ENCODE measurements at regions not wholly inside any gene's neighbourhood (a gene's known extent, or its start where the extent isn't known, plus 50 kb on each side); places are given as distances from the start of the nearest gene placed in this dataset.

DNA sequence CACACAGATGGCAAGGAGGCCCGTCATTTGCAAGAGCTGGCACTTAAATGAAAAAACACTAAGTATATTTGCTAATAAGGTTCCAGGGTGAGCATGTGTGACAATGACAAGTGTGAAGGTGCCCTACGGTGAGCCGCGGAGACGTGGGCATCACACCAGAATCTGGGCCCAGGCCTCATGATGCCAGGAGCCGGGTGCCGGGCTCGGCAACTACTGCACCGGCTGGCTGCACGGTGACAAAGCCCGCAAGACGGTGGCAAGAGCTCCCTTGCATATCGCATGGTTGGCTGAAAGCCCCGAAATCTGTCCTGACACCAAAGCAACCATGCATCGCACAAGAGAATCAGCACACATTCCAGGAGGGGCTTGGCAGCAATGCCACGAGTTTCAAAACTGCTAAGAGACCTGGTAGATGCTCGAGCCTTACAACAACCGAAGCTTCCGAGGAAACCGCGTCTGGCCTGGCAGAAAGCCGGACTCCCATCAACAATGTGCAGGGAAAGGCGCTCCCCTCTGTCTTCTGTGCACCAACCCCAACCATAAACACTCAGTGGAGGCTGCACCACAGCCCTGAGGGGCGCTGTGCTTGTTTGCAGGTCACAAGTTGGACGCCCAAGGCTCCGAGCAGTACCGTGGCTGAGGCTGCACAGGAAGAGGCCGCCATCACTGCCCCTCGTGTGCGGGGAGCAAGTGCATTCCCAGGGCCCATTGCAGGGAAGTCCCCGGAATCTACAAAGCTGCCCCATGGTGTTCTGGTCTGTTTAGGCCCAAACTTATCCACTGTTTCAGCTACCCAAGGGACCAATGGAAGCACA is 339.7 kb downstream of the CTTN start:
- TF ChIP-seq CBX5 (IDR thresholded peaks at IDR 0.05; ENCODE audit: borderline replicate concordance, low read depth) = no peak
- no peak for TF ChIP-seq POLR2A (conservative IDR thresholded peaks at IDR 0.05)
- TF ChIP-seq ZNF584 (CRISPR knock-in tag; IDR thresholded peaks at IDR 0.05; ENCODE audit: low read depth) = no peak
- TF ChIP-seq, protein P1, sequence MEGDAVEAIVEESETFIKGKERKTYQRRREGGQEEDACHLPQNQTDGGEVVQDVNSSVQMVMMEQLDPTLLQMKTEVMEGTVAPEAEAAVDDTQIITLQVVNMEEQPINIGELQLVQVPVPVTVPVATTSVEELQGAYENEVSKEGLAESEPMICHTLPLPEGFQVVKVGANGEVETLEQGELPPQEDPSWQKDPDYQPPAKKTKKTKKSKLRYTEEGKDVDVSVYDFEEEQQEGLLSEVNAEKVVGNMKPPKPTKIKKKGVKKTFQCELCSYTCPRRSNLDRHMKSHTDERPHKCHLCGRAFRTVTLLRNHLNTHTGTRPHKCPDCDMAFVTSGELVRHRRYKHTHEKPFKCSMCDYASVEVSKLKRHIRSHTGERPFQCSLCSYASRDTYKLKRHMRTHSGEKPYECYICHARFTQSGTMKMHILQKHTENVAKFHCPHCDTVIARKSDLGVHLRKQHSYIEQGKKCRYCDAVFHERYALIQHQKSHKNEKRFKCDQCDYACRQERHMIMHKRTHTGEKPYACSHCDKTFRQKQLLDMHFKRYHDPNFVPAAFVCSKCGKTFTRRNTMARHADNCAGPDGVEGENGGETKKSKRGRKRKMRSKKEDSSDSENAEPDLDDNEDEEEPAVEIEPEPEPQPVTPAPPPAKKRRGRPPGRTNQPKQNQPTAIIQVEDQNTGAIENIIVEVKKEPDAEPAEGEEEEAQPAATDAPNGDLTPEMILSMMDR (IDR thresholded peaks at IDR 0.05 in 2 of 3, conservative IDR thresholded peaks at IDR 0.05 in 1 of 3; ENCODE audit: insufficient read depth in 2 of 3, low read depth in 1 of 3, low read length in 3 of 3) = no peak
- TF ChIP-seq TCF7L2 (IDR thresholded peaks at IDR 0.05; ENCODE audit: low read depth, low read length) = no peak
- TF ChIP-seq FOXJ2 (tag; IDR thresholded peaks at IDR 0.05) = no peak
- no peak for TF ChIP-seq ZNF121 (CRISPR knock-in tag; conservative IDR thresholded peaks at IDR 0.05)

All from K562 (cell line).